ENCODE measurements at regions not wholly inside any gene's neighbourhood (a gene's known extent, or its start where the extent isn't known, plus 50 kb on each side); places are given as distances from the start of the nearest gene placed in this dataset.

GRCh38 chr12:58086930-58087329 is 145.6 kb downstream of the ATP23 start:
- no peaks in the 10 kb centered on the region for H3K4me1 ChIP-seq (ENCODE audit: insufficient read depth, insufficient read length)
- no peak for DNase-seq (ENCODE audit: low read depth, low spot score)
- H3K4me3 ChIP-seq (ENCODE audit: insufficient read length, low read depth), result no peak overlapping the region
- no peak for TF ChIP-seq ZNF274 (IDR thresholded peaks at IDR 0.05; ENCODE audit: low read depth, low read length)
- no peak for TF ChIP-seq SUZ12 (IDR thresholded peaks at IDR 0.05; ENCODE audit: extremely low read depth, insufficient read depth, insufficient read length)
- TF ChIP-seq YY1 (IDR thresholded peaks at IDR 0.05; ENCODE audit: insufficient read depth, insufficient read length), result no peak
- no peaks in the 10 kb centered on the region for H3K36me3 ChIP-seq (ENCODE audit: insufficient read depth, insufficient read length, low read length)
- H3K9ac ChIP-seq (ENCODE audit: insufficient read length, low read depth), result no peak overlapping the region
- no peaks in the 10 kb centered on the region for H3K9me3 ChIP-seq (ENCODE audit: insufficient read depth, low read length)
- H3K27me3 ChIP-seq (ENCODE audit: insufficient read depth, insufficient read length), result no peaks in the 10 kb centered on the region

DNA sequence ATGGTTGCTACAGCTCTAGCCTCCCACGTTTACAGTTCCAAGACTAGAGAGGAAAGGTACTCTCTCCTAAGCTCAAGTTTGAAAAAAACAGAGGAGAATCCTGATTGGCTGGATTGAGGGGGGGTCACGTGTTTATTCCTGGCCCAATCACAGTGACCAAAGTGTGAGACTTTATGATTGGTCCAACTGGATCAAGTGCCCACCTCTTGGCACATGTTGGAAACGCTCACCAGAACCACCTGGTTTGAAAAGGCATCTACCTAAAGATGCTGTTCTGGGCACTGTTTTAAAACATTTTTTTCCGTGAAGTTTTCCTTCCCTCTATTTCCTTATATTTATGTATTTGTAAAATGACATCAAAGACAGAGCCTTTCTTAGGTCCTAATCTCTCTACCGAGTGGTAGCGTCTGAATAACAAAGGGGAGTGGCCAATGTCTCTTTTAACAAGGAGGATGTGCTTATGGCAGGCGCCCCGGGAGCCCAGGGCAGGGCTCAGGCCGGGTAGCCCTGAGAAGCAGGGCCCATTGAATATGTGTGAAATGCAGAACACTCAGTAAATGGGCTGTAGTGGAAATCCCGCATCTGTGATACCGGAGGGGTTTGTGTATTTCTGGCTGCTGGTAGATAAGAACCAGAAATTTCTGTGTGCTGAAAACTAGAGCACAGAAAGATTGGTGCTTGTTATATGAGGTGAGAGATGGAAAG is 146.2 kb downstream of the ATP23 start:
- H3K4me3 ChIP-seq (ENCODE audit: insufficient read length, low read depth), result no peak overlapping the region
- peaks cover 3% of the 10 kb centered on the region for H3K27me3 ChIP-seq (ENCODE audit: insufficient read depth, insufficient read length)
- no peaks in the 10 kb centered on the region for H3K36me3 ChIP-seq (ENCODE audit: insufficient read depth, insufficient read length, low read length)
- peak; percentile 27 for DNase-seq (ENCODE audit: low read depth, low spot score)
- no peaks in the 10 kb centered on the region for H3K9me3 ChIP-seq (ENCODE audit: insufficient read depth, low read length)
- no peaks in the 10 kb centered on the region for H3K4me1 ChIP-seq (ENCODE audit: insufficient read depth, insufficient read length)
- no peak overlapping the region for H3K9ac ChIP-seq (ENCODE audit: insufficient read length, low read depth)
- TF ChIP-seq YY1 (IDR thresholded peaks at IDR 0.05; ENCODE audit: insufficient read depth, insufficient read length) (no peak), ZNF274 (IDR thresholded peaks at IDR 0.05; ENCODE audit: low read depth, low read length) (no peak), SUZ12 (IDR thresholded peaks at IDR 0.05; ENCODE audit: extremely low read depth, insufficient read depth, insufficient read length) (no peak)

DNA sequence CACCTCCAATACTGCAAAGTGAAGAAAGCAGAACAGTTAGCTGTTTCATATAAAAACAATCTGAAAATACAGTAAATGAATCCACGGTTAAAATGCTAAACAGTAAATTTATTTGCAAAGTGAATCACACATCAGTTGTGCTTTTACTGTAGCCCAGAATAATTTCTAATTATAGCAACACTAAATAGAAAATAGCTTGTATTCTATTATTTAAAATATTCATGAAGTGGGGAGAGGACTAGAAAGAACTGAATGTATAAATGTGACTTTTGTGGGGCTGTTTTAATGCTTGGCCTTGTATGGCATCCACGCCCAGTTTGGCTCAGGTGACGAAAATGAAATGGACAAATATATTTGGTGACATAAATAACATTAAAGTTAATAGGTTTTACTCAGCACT is 148.2 kb downstream of the ATP23 start:
- no peak for TF ChIP-seq SUZ12 (IDR thresholded peaks at IDR 0.05; ENCODE audit: extremely low read depth, insufficient read depth, insufficient read length)
- TF ChIP-seq ZNF274 (IDR thresholded peaks at IDR 0.05; ENCODE audit: low read depth, low read length), result no peak
- TF ChIP-seq YY1 (IDR thresholded peaks at IDR 0.05; ENCODE audit: insufficient read depth, insufficient read length), result no peak

GRCh38 chr12:58090685-58091084 is 149.3 kb downstream of the ATP23 start:
- no peaks in the 10 kb centered on the region for H3K36me3 ChIP-seq (ENCODE audit: insufficient read depth, insufficient read length, low read length)
- no peaks in the 10 kb centered on the region for H3K9me3 ChIP-seq (ENCODE audit: insufficient read depth, low read length)

More for the DNA sequence above, 148.2 kb downstream of the ATP23 start:
- peaks cover 3% of the 10 kb centered on the region for H3K27me3 ChIP-seq (ENCODE audit: insufficient read depth, insufficient read length)
- H3K4me1 ChIP-seq (ENCODE audit: insufficient read depth, insufficient read length), result no peaks in the 10 kb centered on the region
- H3K4me3 ChIP-seq (ENCODE audit: insufficient read length, low read depth), result no peak overlapping the region
- no peak for DNase-seq (ENCODE audit: low read depth, low spot score)
- H3K9ac ChIP-seq (ENCODE audit: insufficient read length, low read depth), result no peak overlapping the region
- H3K9me3 ChIP-seq (ENCODE audit: insufficient read depth, low read length), result no peaks in the 10 kb centered on the region
- H3K36me3 ChIP-seq (ENCODE audit: insufficient read depth, insufficient read length, low read length), result no peaks in the 10 kb centered on the region

GRCh38 chr12:58095002-58095401 is 153.6 kb downstream of the ATP23 start:
- H3K36me3 ChIP-seq (ENCODE audit: insufficient read depth, insufficient read length, low read length), result no peaks in the 10 kb centered on the region
- TF ChIP-seq YY1 (IDR thresholded peaks at IDR 0.05; ENCODE audit: insufficient read depth, insufficient read length) (no peak), SUZ12 (IDR thresholded peaks at IDR 0.05; ENCODE audit: extremely low read depth, insufficient read depth, insufficient read length) (no peak), ZNF274 (IDR thresholded peaks at IDR 0.05; ENCODE audit: low read depth, low read length) (no peak)
- DNase-seq (ENCODE audit: low read depth, low spot score), result no peak
- H3K9ac ChIP-seq (ENCODE audit: insufficient read length, low read depth), result no peak overlapping the region
- H3K4me1 ChIP-seq (ENCODE audit: insufficient read depth, insufficient read length), result no peaks in the 10 kb centered on the region
- no peak overlapping the region for H3K4me3 ChIP-seq (ENCODE audit: insufficient read length, low read depth)
- H3K27me3 ChIP-seq (ENCODE audit: insufficient read depth, insufficient read length), result peaks cover 3% of the 10 kb centered on the region
- H3K9me3 ChIP-seq (ENCODE audit: insufficient read depth, low read length), result no peaks in the 10 kb centered on the region; the same call in 1 of the 2 replicates

More at GRCh38 chr12:58090685-58091084, 149.3 kb downstream of the ATP23 start:
- Histone ChIP-seq H3K27me3 (ENCODE audit: insufficient read depth, insufficient read length) (peaks cover 3% of the 10 kb centered on the region), H3K9ac (ENCODE audit: insufficient read length, low read depth) (no peak overlapping the region), H3K4me1 (ENCODE audit: insufficient read depth, insufficient read length) (no peaks in the 10 kb centered on the region), H3K4me3 (ENCODE audit: insufficient read length, low read depth) (no peak overlapping the region)
- TF ChIP-seq SUZ12 (IDR thresholded peaks at IDR 0.05; ENCODE audit: extremely low read depth, insufficient read depth, insufficient read length) (no peak), YY1 (IDR thresholded peaks at IDR 0.05; ENCODE audit: insufficient read depth, insufficient read length) (no peak), ZNF274 (IDR thresholded peaks at IDR 0.05; ENCODE audit: low read depth, low read length) (no peak)
- DNase-seq (ENCODE audit: low read depth, low spot score), result no peak

- DNase-seq (ENCODE audit: low read depth, low spot score), result no peak
- Histone ChIP-seq H3K4me1 (ENCODE audit: insufficient read depth, insufficient read length) (no peaks in the 10 kb centered on the region), H3K4me3 (ENCODE audit: insufficient read length, low read depth) (no peak overlapping the region), H3K9ac (ENCODE audit: insufficient read length, low read depth) (no peak overlapping the region), H3K9me3 (ENCODE audit: insufficient read depth, low read length) (peaks cover 5% of the 10 kb centered on the region; the same call in 1 of the 2 replicates), H3K36me3 (ENCODE audit: insufficient read depth, insufficient read length, low read length) (no peaks in the 10 kb centered on the region), H3K27me3 (ENCODE audit: insufficient read depth, insufficient read length) (no peaks in the 10 kb centered on the region)
- no peak for TF ChIP-seq ZNF274 (IDR thresholded peaks at IDR 0.05; ENCODE audit: low read depth, low read length)
- TF ChIP-seq SUZ12 (IDR thresholded peaks at IDR 0.05; ENCODE audit: extremely low read depth, insufficient read depth, insufficient read length), result no peak
- TF ChIP-seq YY1 (IDR thresholded peaks at IDR 0.05; ENCODE audit: insufficient read depth, insufficient read length), result no peak
These were observed 156.4 kb downstream of the ATP23 start for GRCh38 chr12:58097741-58098140.

- Histone ChIP-seq H3K4me3 (ENCODE audit: insufficient read length, low read depth) (no peak overlapping the region), H3K4me1 (ENCODE audit: insufficient read depth, insufficient read length) (no peaks in the 10 kb centered on the region), H3K27me3 (ENCODE audit: insufficient read depth, insufficient read length) (no peaks in the 10 kb centered on the region), H3K9ac (ENCODE audit: insufficient read length, low read depth) (no peak overlapping the region), H3K36me3 (ENCODE audit: insufficient read depth, insufficient read length, low read length) (no peaks in the 10 kb centered on the region), H3K9me3 (ENCODE audit: insufficient read depth, low read length) (peaks cover 5% of the 10 kb centered on the region; the same call in 1 of the 2 replicates)
- no peak for DNase-seq (ENCODE audit: low read depth, low spot score)
- TF ChIP-seq YY1 (IDR thresholded peaks at IDR 0.05; ENCODE audit: insufficient read depth, insufficient read length) (no peak), SUZ12 (IDR thresholded peaks at IDR 0.05; ENCODE audit: extremely low read depth, insufficient read depth, insufficient read length) (no peak), ZNF274 (IDR thresholded peaks at IDR 0.05; ENCODE audit: low read depth, low read length) (no peak)
These were observed 158.1 kb downstream of the ATP23 start for GRCh38 chr12:58099476-58099875.
